ENCODE measurements at regions not wholly inside any gene's neighbourhood (a gene's known extent, or its start where the extent isn't known, plus 50 kb on each side); places are given as distances from the start of the nearest gene placed in this dataset.

DNA sequence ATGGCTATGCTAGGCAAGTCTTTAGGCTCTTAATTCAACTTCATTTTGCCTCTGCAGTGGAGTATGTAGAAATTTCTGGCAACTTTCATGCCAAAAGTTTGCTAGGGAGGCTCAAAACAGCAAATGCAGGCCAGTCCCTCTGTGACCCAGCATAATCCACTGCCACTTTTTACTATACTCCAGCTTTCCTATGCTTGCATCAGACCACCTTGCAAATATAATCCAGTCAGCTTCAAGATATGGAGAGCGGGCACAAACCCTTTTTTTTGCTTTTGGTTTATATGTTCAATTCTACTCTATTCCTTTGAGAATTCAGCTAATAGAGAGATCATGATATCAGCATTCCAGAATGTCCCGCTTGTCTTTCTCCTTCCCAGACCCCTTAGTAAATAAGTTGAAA lies 192.0 kb upstream of the PABPC4L start:
- Histone ChIP-seq H3K27ac (no peak overlapping the region), H3K9ac (no peak overlapping the region), H3K9me2 (ENCODE audit: insufficient read depth) (no peaks in the 10 kb centered on the region), H3K4me3 (no peak overlapping the region), H4K20me1 (ENCODE audit: insufficient read depth) (no peaks in the 10 kb centered on the region), H3K9me3 (ENCODE audit: low read depth) (no peaks in the 10 kb centered on the region), H3K4me2 (ENCODE audit: unreplicated experiment) (no peak overlapping the region), H3K36me3 (ENCODE audit: low read depth) (no peaks in the 10 kb centered on the region), H3K79me2 (ENCODE audit: insufficient read depth) (no peaks in the 10 kb centered on the region), H2AFZ (no peak overlapping the region), H3K27me3 (replicated peaks; ENCODE audit: insufficient read depth) (no peaks in the 10 kb centered on the region), H3K4me1 (ENCODE audit: insufficient read depth) (no peaks in the 10 kb centered on the region), H3F3A (ENCODE audit: insufficient read depth) (no peaks in the 10 kb centered on the region)
- no peak for DNase-seq
- in situ Hi-C loops (cut with MboI) = no loop called here
- TF ChIP-seq EZH2 (IDR thresholded peaks at IDR 0.05; ENCODE audit: insufficient read depth, poor library complexity, severe bottlenecking) = no peak
- no peak for TF ChIP-seq EZH2phosphoT487 (IDR thresholded peaks at IDR 0.05; ENCODE audit: insufficient read depth, low read depth)
- WGBS, 2 experiments (ENCODE audit: low coverage in 1 of 2, low lambda C conversion rate in 2 of 2, missing lambda C conversion rate in 2 of 2) = 28 to 35% methylated on average over 2 of the region's 2 CpGs

DNA sequence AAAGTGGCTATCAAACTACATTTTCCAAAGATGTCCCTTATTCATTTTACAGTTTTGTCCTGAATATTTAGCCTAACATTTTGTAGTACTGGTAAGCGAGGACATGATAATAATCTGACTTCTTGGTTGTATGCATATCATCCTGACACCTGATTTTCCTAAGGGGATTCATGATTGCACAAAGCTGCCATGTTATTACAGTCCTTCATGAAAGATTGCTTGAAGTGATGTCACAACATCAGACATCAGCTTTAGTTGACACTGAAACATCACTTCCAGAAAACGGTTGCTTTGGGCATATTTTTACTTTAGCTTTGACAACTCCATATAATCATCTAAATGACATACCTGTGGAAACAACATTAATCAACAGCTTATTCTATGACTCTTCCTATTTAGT lies 188.7 kb upstream of the PABPC4L start:
- 3 to 7% methylated on average over 2 of the region's 2 CpGs for WGBS, 2 experiments (ENCODE audit: low coverage in 1 of 2, low lambda C conversion rate in 2 of 2, missing lambda C conversion rate in 2 of 2)
- in situ Hi-C loops (cut with MboI) = no loop called here
- TF ChIP-seq EZH2phosphoT487 (IDR thresholded peaks at IDR 0.05; ENCODE audit: insufficient read depth, low read depth) (no peak), EZH2 (IDR thresholded peaks at IDR 0.05; ENCODE audit: insufficient read depth, poor library complexity, severe bottlenecking) (no peak)

DNA sequence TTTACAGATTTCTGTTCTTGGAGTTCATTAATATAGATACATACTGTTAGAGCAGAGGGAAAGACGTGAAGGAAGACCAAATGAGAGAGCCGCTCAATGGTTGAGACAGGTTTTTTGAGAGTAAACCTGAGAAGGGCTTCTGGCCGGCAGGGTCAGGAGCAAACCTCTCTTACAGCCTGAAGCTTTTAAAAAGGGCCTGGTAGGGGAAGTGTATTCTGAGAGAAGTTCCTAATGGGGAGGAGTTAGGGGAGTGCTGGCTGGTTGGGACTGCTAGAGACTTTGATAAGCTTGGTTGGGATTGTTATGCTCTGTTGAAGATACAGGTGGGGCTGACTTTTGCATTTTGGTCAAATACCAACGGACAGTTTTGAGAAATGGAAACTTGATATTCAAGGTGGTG lies 186.8 kb upstream of the PABPC4L start:
- in situ Hi-C loops (cut with MboI) = no loop called here
- no peak overlapping the region for H3K4me3 ChIP-seq
- H2AFZ ChIP-seq = no peak overlapping the region
- no peaks in the 10 kb centered on the region for H3K4me1 ChIP-seq (ENCODE audit: insufficient read depth)
- H3K4me2 ChIP-seq (ENCODE audit: unreplicated experiment) = no peak overlapping the region
- TF ChIP-seq EZH2 (IDR thresholded peaks at IDR 0.05; ENCODE audit: insufficient read depth, poor library complexity, severe bottlenecking) = no peak
- TF ChIP-seq EZH2phosphoT487 (IDR thresholded peaks at IDR 0.05; ENCODE audit: insufficient read depth, low read depth) = no peak
- 29 to 36% methylated on average over 4 of the region's 4 CpGs for WGBS, 2 experiments (ENCODE audit: low coverage in 1 of 2, low lambda C conversion rate in 2 of 2, missing lambda C conversion rate in 2 of 2)
- no peak overlapping the region for H3K9ac ChIP-seq
- H3K79me2 ChIP-seq (ENCODE audit: insufficient read depth) = no peaks in the 10 kb centered on the region
- H3K36me3 ChIP-seq (ENCODE audit: low read depth) = no peaks in the 10 kb centered on the region
- no peaks in the 10 kb centered on the region for H3F3A ChIP-seq (ENCODE audit: insufficient read depth)
- no peak overlapping the region for H3K27ac ChIP-seq
- no peaks in the 10 kb centered on the region for H3K9me2 ChIP-seq (ENCODE audit: insufficient read depth)
- no peaks in the 10 kb centered on the region for H3K9me3 ChIP-seq (ENCODE audit: low read depth)
- H4K20me1 ChIP-seq (ENCODE audit: insufficient read depth) = no peaks in the 10 kb centered on the region
- no peak for DNase-seq
- H3K27me3 ChIP-seq (replicated peaks; ENCODE audit: insufficient read depth) = no peaks in the 10 kb centered on the region

More for the DNA sequence above, 188.7 kb upstream of the PABPC4L start:
- no peaks in the 10 kb centered on the region for H3F3A ChIP-seq (ENCODE audit: insufficient read depth)
- no peak overlapping the region for H3K4me2 ChIP-seq (ENCODE audit: unreplicated experiment)
- H2AFZ ChIP-seq = no peak overlapping the region
- no peaks in the 10 kb centered on the region for H3K9me2 ChIP-seq (ENCODE audit: insufficient read depth)
- no peaks in the 10 kb centered on the region for H4K20me1 ChIP-seq (ENCODE audit: insufficient read depth)
- no peak overlapping the region for H3K4me3 ChIP-seq
- no peaks in the 10 kb centered on the region for H3K27me3 ChIP-seq (replicated peaks; ENCODE audit: insufficient read depth)
- no peak overlapping the region for H3K9ac ChIP-seq
- no peaks in the 10 kb centered on the region for H3K9me3 ChIP-seq (ENCODE audit: low read depth)
- no peaks in the 10 kb centered on the region for H3K79me2 ChIP-seq (ENCODE audit: insufficient read depth)
- H3K36me3 ChIP-seq (ENCODE audit: low read depth) = no peaks in the 10 kb centered on the region
- H3K27ac ChIP-seq = no peak overlapping the region
- no peak for DNase-seq
- no peaks in the 10 kb centered on the region for H3K4me1 ChIP-seq (ENCODE audit: insufficient read depth)

DNA sequence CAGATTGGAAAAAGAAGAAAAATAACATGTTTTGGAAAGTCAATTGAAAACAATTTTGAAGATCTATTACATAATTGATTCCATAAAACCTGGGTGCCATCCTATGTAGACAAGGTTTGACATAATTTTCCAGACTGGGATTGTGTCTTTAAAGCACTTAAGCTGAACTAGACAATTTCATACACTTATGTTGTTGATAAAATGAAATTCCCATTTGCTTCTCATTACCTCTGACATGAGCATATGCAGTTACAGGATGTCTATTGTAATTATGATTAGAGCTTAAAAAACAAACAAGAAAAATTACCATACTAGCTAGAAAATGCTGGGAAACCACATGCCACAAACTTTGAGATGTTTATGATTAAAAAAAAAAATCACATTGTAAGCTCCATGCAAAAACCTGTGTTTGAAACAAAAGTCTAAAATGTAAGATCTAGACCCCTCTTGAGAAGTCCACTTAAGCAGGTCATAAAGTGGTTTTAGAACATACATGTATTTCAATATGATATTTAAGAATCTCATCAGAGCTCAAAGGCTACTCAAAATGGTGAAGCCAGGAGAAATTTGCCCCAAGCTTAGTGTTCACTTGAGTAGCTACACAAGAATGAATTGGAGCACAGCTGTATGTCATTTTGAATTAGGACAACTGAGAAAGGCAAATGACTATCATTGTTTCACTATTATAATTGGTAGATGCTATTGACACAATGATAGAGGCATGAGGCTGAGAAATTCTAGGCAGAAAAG lies 181.1 kb upstream of the PABPC4L start:
- no peak overlapping the region for H2AFZ ChIP-seq
- H3K36me3 ChIP-seq (ENCODE audit: low read depth) = no peaks in the 10 kb centered on the region
- H3K27ac ChIP-seq = no peak overlapping the region
- TF ChIP-seq EZH2phosphoT487 (IDR thresholded peaks at IDR 0.05; ENCODE audit: insufficient read depth, low read depth) = no peak
- TF ChIP-seq EZH2 (IDR thresholded peaks at IDR 0.05; ENCODE audit: insufficient read depth, poor library complexity, severe bottlenecking) = no peak
- in situ Hi-C loops (cut with MboI) = no loop called here
- no peaks in the 10 kb centered on the region for H3F3A ChIP-seq (ENCODE audit: insufficient read depth)
- H3K9me3 ChIP-seq (ENCODE audit: low read depth) = no peaks in the 10 kb centered on the region
- no peaks in the 10 kb centered on the region for H3K79me2 ChIP-seq (ENCODE audit: insufficient read depth)
- no peaks in the 10 kb centered on the region for H4K20me1 ChIP-seq (ENCODE audit: insufficient read depth)
- DNase-seq = no peak
- no peak overlapping the region for H3K9ac ChIP-seq
- no peaks in the 10 kb centered on the region for H3K27me3 ChIP-seq (replicated peaks; ENCODE audit: insufficient read depth)
- no peak overlapping the region for H3K4me2 ChIP-seq (ENCODE audit: unreplicated experiment)
- H3K4me3 ChIP-seq = no peak overlapping the region
- no peaks in the 10 kb centered on the region for H3K4me1 ChIP-seq (ENCODE audit: insufficient read depth)
- no peaks in the 10 kb centered on the region for H3K9me2 ChIP-seq (ENCODE audit: insufficient read depth)

DNA sequence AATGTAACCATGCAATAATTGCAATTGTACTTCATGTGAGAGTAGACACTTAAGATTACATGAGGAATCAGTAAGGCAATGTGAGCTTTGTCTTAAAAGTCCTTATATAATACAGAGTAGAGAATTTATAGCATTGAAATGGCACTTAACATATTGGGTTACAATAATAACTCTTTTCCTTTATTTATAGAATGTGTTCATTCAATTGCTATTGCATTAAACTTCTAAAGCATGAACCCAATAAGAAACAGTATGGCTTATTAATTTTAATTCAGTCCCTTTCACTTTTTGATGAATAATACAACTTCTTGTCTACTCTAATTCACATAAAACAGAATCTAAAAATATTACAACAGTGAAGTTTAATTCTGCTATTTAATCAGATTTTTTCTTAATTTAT lies 174.2 kb upstream of the PABPC4L start:
- no peaks in the 10 kb centered on the region for H3K36me3 ChIP-seq (ENCODE audit: low read depth)
- H4K20me1 ChIP-seq (ENCODE audit: insufficient read depth) = no peaks in the 10 kb centered on the region
- no peaks in the 10 kb centered on the region for H3K9me2 ChIP-seq (ENCODE audit: insufficient read depth)
- H3K27me3 ChIP-seq (replicated peaks; ENCODE audit: insufficient read depth) = no peaks in the 10 kb centered on the region
- H3K27ac ChIP-seq = no peak overlapping the region
- no peaks in the 10 kb centered on the region for H3F3A ChIP-seq (ENCODE audit: insufficient read depth)
- no peaks in the 10 kb centered on the region for H3K79me2 ChIP-seq (ENCODE audit: insufficient read depth)
- H3K9ac ChIP-seq = no peak overlapping the region
- DNase-seq = no peak
- in situ Hi-C loops (cut with MboI) = no loop called here
- H3K9me3 ChIP-seq (ENCODE audit: low read depth) = no peaks in the 10 kb centered on the region
- no peak overlapping the region for H3K4me3 ChIP-seq
- H3K4me1 ChIP-seq (ENCODE audit: insufficient read depth) = no peaks in the 10 kb centered on the region
- no peak overlapping the region for H3K4me2 ChIP-seq (ENCODE audit: unreplicated experiment)
- H2AFZ ChIP-seq = no peak overlapping the region
- TF ChIP-seq EZH2phosphoT487 (IDR thresholded peaks at IDR 0.05; ENCODE audit: insufficient read depth, low read depth) = no peak
- TF ChIP-seq EZH2 (IDR thresholded peaks at IDR 0.05; ENCODE audit: insufficient read depth, poor library complexity, severe bottlenecking) = no peak

Data from GM23248 (cell line).